Keratinocyte (primary cell): ENCODE measurements at regions not wholly inside any gene's neighbourhood (a gene's known extent, or its start where the extent isn't known, plus 50 kb on each side); places are given as distances from the start of the nearest gene placed in this dataset.

Experiments
- CTCF ChIP-seq, 3 experiments: IDR thresholded peaks in 1 of 3; conservative IDR thresholded peaks in 1 of 3; optimal IDR thresholded peaks in 1 of 3; 2 replicates in 2 of 3; 3 replicates in 1 of 3; pipeline versions ENCODE3 to v1.5.1; 2011; ENCODE audit warnings: low read length in 3 of 3, mild to moderate bottlenecking in 3 of 3, moderate library complexity in 2 of 3, control low read depth in 1 of 3, inconsistent platforms in 1 of 3; ENCODE audit not compliant: insufficient read depth in 2 of 3; ENCODE audit errors: extremely low read depth in 1 of 3
- EZH2 ChIP-seq: IDR thresholded peaks from one replicate; pipeline ENCODE4 v1.6.1; 2012; ENCODE audit warnings: inconsistent platforms, mild to moderate bottlenecking, low read length, moderate library complexity

GRCh38 chr5:171657473-171657872 is 128.1 kb upstream of the SMIM23 start:
- no peak for TF ChIP-seq CTCF (optimal IDR thresholded peaks at IDR 0.05 in 1 of 3, IDR thresholded peaks at IDR 0.05 in 1 of 3, conservative IDR thresholded peaks at IDR 0.05 in 1 of 3; ENCODE audit: extremely low read depth in 1 of 3, insufficient read depth in 2 of 3, low read length in 3 of 3)
- TF ChIP-seq EZH2, result no peak
